GM12874 (cell line): ENCODE measurements at regions not wholly inside any gene's neighbourhood (a gene's known extent, or its start where the extent isn't known, plus 50 kb on each side); places are given as distances from the start of the nearest gene placed in this dataset.

Source experiments
- TF ChIP-seq, protein P1 (sequence below): IDR thresholded peaks from 2 replicates; pipeline ENCODE4 v1.5.1; 2011; ENCODE audit warnings: low read depth, mild to moderate bottlenecking, control low read depth, low read length, moderate library complexity; ENCODE audit not compliant: insufficient read depth

DNA sequence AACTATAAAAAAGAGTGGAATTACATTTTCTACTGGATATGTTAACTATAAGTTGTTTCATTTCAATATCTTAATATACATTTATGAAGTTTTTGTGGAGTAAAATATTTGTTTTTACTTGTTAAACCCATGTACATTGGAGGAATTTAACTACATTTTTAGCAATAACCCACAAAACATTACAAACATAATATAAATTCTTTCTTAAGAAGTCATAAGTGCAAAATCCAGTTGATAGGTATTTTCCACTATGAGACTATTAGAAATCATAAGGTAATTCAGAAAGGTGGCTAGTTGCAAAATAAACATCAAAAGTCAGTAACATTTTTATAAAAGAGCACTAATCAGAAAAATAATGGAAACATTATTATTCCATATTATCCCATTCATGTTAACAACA, 73.9 kb upstream of the RRP15 start:
- TF ChIP-seq, protein P1, sequence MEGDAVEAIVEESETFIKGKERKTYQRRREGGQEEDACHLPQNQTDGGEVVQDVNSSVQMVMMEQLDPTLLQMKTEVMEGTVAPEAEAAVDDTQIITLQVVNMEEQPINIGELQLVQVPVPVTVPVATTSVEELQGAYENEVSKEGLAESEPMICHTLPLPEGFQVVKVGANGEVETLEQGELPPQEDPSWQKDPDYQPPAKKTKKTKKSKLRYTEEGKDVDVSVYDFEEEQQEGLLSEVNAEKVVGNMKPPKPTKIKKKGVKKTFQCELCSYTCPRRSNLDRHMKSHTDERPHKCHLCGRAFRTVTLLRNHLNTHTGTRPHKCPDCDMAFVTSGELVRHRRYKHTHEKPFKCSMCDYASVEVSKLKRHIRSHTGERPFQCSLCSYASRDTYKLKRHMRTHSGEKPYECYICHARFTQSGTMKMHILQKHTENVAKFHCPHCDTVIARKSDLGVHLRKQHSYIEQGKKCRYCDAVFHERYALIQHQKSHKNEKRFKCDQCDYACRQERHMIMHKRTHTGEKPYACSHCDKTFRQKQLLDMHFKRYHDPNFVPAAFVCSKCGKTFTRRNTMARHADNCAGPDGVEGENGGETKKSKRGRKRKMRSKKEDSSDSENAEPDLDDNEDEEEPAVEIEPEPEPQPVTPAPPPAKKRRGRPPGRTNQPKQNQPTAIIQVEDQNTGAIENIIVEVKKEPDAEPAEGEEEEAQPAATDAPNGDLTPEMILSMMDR = no peak

DNA sequence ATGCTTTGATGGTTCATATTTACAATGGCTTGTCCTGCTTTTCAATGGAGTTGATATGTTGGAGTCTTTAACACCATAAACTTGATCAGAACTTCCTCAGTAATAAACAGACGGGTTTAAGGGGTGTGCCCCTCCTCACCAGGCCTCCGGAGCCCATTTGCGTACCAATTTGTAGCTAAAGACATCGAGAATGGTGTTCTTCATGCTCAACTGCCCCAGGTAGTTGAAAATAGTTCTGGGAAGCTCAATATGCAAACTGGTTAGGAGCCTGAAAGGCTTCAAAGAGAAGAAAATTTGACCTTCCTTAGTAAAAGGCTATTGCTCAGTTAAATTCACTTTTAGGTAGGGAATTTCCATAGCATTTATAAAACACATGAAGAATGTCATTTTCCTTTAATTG, 68.1 kb upstream of the RRP15 start:
- TF ChIP-seq, protein P1 = no peak

DNA sequence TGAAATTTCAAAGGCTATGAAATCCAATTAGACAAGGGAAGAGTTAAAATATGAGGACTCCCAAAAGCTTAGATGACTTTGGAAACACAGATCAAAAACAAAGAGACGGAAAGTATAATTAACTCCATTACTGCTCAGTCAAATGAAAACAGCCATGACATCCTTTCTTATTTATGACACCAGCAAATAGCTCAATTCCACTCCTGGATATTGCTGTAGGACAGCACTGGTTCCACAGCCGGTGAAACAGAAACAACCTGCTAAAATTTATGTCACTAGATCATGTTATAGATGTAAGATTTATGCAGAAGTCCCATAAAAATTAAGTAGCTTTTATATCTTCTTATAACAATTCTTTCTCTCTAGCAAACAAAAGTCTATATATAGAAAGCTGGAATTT, 65.6 kb upstream of the RRP15 start:
- TF ChIP-seq, protein P1 = no peak

DNA sequence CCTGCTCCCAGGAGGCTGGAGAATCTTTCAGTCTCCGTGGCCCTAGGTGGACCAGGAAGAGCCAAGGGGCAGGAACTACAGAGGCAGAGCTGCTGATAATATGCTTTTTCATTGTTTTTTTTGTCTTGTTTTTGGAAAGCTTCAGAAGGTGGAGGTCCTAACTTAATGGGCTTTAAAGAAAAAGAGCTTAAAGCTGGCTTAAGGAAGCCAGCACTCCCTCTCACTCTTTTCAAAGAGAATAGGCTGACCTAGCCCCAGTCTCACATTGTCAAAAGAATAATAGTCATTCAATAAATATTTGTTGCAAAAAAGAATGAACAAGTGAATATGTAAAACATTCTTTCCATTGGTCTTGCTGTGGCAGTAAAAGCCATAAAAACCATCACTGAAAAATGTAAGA, 61.0 kb upstream of the RRP15 start:
- TF ChIP-seq, protein P1 = no peak

DNA sequence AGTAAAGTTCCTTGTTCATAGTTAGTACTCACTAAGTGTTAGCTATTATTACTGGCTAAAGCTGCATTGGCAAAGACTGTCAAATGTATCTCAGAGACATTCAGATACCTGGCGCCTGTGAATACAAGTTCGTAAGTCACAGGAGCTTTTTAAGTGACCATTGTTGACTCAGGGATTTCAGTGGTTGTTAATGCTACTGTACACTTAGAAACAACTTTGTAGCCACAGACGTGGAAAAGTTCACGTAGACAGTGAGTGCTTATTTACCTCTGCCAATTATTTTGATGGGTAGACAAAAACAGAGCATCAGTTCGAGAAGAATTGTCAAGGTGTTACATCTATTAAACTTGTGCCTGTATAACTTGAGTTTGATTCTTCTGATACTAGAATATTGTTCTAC, 59.1 kb upstream of the RRP15 start:
- TF ChIP-seq, protein P1 = no peak
